NCI-H2227 treated with DMSO at 0.1 percent for 48 hours (cell line): ENCODE measurements at regions not wholly inside any gene's neighbourhood (a gene's known extent, or its start where the extent isn't known, plus 50 kb on each side); places are given as distances from the start of the nearest gene placed in this dataset.

Source experiments
- DNase-seq: peaks from one replicate; lab custom pipeline; 2025; lab: John Stamatoyannopoulos, UW

DNA sequence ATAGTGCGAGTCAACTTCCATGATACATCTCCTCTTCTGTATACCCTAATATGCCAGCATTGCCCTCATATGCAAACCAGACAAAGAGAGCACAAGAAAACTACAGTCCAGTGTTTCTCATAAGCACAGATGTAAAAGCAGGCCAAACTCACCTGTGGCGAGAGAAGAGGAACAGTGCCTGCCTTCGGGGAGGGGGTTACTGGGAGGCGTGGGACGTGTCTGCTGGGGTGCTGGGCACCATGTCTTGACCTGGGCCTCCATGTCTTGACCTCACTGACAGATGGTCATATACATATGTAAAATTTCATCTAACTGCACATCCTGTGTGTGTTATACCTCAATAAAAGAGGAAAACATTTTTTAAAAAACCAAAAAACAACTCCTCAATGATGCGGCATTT, 159.3 kb upstream of the PPP1R26 start:
- no peak for DNase-seq

DNA sequence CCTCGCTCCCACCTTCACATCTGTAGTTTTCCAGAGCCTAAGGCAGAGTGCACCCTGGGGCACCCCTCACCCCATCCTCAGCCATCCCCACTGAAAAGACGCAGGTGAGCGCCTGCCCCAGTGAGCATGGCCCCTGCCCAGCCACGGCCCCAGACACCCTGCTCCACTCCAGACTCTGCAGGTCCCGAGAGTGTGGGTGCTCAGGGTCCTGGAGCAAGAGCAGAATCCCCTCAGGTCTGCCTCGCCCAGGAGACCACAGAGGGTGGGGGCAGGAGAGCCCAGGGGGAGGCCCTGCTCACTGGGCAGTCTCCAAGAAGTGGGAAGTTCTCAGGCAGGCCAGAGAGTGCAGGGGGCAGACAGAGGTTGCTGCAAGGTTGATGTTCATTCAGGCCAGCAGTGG, 158.6 kb upstream of the PPP1R26 start:
- no peak for DNase-seq

DNA sequence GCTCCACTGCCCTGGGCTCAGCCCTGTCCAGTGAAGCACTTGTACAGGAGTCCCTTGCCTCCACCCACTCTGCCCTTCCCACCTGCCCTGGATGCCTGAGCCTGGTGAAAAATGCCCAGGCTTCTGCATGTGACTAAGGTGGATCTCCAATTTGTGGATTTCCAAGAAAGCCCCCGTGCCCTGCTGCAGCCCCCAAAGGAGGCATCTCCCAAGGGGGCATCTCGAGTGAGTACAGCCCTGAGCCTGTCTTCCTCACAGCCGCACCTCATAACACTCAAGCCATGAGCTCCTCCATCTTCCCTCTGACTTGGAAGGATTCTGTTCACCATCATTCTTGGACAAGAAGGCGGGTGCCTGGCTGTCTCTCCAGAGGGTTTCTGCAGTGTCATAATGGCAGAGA, 158.0 kb upstream of the PPP1R26 start:
- DNase-seq: no peak

DNA sequence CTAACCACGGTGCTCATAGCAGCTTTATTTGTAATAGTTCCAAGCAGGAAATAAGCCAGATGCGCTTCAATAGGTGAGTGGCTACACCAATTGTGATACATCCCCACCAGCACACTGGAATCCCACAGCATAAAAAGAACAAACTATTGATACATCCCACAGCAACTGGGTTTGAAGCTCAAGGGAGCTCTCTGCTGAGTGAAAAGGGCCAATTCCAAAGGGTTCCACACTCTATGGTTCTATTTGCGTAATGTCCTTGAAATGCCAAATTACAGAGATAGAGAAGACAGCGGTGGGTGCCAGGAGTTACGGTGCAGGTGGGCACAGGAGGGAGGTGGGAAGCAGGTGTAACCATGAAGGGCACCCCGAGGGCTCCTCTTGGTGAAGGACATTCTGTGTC, 155.3 kb upstream of the PPP1R26 start:
- DNase-seq: no peak

DNA sequence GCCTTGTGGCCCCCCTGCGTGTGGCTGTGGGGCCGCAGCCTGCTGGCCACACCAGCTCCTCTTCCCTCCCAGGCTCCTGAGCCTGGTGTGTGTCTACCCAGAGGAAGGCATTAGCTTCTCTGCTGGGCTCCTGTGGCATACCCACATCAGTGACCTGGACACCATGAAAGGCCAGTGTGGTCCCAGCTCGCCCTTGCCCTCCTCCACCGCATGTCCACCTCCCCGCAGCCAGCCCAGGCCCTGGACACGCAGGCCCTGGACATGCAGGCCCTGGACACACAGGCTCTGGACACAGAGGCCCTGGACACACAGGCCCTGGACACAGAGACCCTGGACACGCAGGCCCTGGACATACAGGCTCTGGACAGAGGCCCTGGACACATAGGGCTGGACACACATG, 153.4 kb upstream of the PPP1R26 start:
- DNase-seq: no peak

DNA sequence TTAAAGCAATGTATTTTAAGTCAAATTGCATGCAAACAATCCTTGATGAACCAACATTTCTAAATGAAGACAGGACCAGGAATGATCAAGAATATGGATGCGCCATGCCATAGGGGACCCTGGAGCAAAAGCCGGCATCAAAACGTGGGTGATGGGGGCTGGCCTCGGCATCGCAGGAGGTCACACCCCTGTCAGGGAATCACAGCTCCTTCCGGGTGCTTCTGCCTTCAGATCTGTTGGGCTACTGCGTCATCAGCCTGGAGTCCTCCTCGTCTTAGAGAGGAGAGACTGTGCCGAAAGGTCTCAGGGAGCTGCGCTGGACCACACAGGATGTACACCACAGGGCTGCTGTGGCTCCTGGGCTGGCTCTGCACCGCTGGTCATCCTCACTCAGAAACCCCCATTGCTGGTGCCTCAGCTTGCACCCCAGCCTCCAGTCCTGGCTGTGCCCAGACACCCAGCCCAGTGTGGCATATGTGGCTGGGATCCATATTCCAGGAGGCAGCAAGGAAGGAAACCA, 152.9 kb upstream of the PPP1R26 start:
- DNase-seq: no peak

DNA sequence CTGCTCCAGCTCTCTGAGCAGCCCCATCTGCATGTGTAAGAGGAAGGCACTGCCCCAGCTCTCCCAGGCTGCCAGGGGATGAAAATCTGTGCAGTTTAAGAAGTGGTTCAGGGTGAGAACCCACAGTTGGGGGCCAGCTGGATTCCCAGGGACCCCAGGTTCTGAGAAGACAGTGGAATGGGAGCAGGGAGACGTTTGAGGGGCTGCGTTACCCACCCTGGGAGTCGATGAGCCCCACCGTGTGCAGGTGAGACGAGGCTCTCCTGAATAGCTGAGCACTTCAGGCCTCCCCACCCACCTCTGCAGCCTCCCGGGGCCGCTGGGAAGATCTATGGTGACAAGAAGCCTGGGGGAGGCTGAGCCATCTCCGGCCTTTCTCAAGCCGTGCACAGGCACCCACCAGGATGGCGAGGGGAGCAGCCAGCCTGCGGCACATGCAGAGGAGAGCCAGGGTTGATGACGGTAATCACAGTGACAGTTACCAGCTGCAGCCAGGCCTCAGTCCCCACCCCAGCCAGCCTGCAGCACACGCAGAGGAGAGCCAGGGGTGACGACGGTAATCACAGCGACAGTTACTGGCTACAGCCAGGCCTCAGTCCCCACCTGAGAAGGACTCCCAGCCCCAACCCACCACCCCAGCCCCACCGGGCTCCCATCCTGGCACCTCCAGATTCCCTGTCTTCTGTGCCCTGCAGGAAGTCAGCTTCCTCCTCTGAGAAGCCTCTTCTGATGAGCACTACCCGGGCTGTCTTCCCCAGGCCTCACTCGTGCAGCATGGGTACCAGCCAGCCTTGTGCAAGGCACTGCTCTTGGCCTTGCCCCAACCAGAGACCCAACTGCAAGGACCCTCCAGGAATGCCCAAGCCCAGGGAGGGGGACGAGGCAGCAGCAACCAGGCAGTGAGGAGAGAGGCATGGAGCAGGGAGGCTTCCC, 150.8 kb upstream of the PPP1R26 start:
- peak; percentile 7 for DNase-seq

DNA sequence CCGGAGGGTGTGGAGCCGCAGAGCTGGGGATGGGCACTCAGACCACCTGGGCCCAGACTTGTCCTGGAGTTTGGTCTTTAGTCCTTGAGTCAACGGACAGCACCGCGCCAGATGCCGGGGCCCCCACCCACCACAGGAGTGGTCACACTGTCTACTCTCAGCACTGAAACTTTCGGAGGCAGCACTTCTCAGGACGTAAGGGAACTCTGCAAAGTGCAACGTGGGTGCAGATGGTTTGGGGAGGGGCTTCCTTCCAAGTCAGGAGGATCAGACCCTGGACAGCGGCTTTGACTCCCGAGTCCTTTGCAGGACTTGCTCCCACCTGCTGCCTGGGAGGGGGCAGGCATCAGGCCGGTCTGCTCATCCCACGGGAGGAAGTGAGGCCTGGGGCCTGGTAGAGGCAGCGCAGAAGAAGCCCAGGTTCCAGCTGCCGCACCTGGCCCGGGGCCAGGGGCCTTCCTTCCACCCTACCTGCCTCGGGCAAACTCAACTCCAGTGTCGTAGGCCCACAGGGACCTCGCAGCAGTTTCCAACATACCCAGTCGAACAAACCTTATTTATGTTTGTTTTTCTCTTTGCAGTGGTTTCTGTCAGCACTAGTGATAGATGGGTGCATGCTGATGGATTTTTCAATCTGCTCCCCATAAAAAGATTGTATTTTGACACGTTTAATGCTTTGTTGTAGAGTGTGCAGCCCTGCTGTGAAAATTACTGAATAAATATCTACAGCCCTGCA, 149.8 kb upstream of the PPP1R26 start:
- peak; percentile 75 for DNase-seq

DNA sequence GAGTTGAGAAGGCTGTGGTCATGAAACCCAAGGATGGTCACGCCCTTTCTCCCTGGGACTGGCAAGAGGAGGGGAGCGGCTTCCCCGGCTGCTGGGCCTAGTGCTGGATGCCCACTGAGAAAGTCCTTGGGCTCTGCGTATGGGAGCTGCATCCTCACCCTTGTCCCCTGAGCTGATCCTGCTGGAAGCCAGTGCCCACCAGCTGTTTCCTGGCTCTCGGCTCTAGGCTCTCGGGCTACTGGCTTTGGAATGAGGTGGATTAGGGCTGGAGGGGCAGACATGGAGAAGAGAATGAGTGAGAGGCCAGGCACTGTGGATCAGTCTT, 149.3 kb upstream of the PPP1R26 start:
- no peak for DNase-seq

DNA sequence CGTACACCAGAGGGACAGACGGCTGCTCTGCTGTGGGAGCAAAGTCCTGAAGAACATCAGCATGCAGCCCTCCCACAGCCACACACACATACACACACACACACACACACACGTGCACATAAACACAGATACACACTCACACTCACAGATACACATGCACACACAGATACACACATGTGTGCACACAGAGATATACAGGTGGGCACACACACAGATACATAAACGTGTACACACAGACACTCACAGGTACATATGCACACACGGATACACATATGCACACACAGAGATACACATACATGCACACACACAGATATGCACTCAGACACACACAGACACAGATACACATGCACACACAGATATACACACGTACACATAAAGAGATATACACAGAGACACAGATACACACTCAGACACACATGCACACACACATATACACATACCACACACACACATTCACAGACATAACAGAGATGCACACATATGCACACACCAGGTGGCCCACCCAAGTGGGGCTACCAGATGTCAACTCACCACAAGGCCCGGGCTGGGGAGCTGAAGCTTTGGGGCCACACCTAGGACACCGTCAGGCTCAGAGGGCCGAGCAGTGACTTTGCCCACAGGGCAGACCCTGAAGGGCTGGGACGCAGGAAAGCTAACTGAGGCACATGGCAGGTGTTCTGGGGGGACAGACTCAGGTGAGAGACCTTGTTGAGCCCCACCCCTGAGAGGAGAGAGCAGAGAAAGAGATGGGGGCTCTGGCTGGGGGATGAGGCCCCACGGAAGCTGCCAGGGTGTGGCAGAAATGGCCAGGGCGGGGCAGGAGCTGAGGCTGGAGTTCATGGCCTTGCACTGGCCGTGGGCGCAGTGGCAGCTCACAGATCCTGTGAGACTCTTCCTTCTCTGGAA, 148.6 kb upstream of the PPP1R26 start:
- no peak for DNase-seq

DNA sequence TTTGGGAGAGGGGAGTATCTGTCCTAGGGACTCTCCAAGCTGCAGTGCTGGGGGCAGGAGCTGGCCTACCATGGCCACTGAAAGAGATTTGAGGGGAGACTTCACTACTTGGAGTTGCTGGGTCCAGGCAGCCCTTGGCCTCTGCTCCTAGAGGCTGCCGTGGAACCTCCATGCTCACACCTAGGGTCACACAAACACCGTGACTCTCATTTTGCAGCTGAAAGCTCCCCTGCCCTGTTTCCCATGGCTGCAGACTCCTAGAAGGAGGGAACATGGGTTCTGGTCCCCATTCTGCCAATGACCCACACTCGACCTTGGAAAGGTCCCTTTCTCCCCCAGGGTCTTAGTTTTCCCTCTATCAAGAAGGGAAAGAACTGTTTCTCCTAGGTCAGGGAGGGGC, 147.1 kb upstream of the PPP1R26 start:
- DNase-seq: no peak

DNA sequence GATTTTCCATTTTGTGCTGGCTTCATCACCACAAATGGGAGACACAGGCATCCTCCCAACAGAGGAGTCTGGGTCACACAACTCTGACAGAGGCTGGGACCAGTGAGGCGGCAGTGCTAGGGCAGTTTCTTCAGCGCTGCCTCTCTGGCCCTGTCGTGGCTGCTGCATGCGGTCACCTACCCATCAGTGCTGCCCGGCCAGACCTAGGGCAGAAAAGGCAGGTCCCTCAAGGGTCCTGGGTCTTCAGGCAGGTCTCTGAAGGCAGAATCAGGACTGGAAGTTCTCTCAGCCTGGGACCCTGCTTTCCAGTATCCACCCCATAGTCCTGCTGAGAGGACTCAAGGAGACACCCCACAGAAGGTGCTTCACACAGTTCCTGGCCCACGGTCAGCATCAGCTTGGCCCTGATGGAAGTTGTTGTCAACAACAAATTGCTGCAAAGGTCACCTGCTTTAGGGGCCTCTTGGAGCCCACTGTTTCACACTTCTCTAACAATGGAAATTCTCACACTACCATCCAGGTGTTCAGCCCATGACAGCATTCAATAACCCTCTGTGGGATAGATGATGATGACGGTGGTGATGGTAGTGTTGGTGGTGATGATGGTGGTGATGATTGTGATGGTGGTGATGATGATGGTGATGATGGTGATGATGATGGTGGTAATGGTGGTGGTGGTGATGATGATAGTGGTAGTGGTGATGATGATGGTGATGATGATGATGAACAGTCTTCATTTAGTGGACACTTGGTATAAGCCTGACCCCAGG, 146.4 kb upstream of the PPP1R26 start:
- no peak for DNase-seq

DNA sequence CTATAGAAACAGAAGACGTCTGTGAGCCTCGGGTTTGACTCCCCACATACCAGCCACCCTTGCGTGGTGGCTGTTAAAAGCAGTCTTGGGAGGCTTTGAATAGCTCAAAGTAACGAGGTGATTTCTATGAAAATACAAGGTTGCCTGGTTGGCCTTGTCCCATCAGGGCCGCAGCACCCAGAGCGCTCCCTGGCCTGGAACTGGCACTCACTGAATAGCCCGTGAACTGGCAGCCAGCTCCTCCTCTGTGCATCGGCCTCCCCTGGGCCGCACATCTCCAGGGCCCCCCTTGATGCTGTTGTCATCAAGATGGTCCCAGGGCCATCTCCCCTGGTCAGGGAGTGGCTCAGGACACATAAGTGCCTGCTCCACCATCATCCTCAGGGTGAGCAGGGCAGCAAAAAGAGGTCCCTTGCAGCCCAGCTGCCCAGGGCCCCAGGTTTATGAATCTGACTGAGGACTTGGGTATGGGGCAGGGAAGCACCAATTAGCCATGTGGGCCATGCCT, 144.6 kb upstream of the PPP1R26 start:
- no peak for DNase-seq

DNA sequence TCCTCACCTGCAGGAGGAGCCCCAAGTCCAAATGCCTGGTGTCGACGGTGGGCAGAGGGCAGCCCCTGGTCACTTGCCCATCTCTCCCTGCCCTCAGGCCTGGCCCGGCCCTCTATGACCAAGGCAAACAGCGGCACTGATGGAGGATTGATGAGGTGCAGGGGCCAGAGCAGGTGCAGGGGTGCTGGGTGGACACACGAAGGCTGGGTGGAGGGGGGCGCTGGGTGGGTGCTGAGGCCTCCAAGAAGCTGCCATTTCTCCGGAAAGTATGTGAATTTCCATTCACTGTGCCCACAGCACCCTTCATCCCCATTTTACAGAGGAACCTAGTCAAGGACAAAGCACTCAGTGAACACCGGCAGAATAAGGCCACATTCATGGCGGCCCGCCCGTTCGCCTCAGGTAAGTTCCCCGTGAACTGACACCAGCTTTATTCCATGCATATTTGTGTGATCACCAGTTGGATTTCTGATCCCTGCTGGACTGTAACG, 143.8 kb upstream of the PPP1R26 start:
- no peak for DNase-seq

DNA sequence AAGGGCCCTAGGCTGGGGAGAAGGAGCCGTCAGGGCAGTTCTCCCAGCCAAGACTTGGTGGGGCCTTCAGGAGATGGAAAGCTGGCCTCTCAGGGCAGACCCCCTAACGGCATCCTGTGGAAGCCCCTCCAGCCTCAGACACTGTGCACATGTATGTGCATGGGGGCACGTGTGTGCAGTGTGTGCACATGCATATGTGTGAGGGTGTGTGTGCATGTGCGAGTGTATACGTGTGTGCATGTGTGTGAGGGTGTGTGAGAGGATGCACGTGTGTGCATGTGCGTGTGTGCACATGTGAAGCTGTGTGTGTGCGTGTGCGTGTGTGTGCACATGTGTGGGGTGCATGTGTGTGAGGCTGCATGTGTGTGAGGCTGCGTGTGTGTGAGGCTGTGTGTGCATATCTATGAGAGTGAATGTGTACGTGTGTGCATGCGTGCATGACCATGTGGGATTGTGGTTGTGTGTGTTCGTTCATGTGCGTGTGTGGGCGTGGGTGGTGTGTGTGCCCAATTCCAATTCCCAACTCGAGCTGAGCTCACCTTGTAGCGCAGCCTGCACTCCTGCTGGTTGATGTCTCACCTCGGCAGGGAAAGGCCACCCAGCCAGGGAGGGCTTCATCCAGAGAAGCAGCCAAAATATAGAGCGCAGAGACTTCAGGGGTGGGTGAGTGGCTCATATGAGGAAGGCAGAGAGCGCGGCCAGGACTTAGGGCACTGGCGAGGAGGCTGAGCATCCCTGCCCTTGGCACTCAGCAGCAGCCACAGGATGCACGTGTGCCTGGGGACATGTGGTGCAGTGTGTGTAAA, 142.7 kb upstream of the PPP1R26 start:
- no peak for DNase-seq

DNA sequence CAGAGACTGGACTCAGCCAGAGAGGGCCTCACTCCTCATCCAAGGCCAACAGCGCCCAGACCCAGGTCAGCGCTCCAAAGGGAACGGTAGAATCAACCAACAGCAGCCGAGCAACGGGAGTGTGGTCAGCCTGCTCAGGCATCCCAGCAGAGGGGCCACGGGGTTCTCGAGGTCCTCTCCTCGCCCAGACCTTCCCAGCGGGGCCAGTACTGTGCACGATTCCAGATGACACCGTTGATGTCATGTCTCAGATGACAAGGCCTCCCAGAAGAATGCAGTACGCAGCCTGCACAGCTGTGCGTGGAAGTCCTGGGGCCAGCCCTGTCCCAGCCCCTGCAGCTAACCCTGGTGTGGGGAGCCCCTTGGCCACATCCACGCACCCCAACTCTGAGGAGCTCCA, 141.0 kb upstream of the PPP1R26 start:
- no peak for DNase-seq

DNA sequence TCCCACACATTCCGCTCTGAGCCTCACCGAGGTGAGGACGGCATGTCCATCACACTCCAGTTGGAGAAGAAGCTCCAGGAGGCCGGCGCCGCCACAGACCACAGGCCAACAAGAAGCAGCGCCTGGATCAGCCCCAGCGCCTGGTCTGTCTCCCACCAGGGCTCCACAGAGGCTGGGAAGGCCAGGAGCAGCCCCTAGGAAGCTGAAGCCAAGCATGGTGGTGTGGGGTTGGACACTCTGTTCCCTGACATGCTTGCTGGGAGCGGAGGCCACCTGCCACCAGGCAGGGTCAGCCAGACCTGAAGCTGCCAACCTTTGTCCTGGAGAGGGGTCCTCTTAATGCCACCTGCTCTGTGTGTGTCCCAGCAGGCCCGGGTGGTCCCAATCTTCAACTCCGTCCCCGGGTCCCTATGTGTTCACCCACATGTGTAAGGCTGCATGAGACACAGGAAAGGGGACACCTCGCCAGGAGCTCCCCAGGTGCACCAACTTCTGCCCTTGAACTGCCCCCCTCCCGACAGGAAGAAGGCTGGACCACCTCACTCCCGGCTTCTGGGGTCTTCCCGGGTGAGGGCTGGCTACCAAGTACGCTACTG, 140.1 kb upstream of the PPP1R26 start:
- DNase-seq: no peak

DNA sequence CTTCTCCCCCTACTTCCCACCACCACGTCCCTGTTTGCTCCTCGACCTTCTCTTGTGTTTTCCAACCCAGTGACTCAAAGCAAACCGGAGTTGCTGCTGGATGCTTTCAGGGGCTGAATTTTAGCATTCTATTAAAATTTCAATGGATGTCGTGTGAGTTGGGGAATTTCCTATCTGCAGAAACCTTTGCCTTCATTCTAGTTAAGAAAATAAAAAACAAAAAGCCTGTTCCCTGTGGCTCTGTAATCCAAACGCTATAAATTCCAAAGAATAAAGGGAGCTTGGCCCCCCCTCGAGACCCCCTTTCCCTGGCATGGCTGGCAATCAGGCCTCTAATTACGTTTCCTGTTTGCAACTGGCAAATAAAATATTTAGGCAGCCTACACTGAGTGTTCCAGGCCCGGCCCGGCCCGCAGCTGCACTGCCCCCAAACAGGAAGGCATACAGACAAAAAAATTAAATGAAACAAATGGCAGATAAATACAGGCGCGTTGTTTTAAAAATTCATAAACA, 139.4 kb upstream of the PPP1R26 start:
- no peak for DNase-seq

DNA sequence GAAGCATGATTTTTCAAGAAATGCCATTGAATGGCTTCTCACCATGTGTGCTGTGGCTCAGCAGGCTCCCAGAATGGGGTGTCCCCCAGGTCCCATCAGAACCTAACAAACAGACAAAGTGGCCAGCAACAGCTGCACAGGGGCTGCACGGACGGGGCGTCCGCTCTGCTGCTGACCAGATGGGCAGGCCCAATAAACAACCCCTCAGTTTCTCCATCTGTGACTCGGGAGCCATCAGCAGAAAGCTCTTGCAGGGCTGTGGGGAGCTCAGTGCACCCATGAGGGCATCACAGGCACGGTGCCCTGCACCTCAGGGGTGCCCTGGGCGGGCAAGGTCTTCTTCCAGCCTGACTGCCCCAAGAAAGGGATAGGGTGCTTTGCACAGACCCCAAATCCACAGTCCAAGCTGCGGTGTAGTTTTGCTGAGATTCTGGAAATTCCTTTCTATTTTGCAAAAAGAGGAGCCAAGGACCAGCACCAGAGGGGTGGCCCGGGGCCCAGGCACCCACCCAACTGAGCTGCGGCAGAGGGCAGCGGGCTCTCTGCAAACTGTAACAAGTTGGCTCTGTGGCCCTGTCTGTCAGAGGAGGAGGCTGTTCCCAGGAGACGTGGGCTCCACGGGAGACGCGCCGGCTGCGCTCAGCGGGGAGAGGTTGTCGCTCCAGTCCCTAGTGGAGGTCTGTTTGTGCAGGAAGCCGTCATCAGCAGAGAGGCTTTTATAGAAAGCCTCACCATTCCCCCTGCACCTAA, 138.7 kb upstream of the PPP1R26 start:
- DNase-seq: no peak
